ENCODE measurements at regions not wholly inside any gene's neighbourhood (a gene's known extent, or its start where the extent isn't known, plus 50 kb on each side); places are given as distances from the start of the nearest gene placed in this dataset.

- TF ChIP-seq, protein P1, sequence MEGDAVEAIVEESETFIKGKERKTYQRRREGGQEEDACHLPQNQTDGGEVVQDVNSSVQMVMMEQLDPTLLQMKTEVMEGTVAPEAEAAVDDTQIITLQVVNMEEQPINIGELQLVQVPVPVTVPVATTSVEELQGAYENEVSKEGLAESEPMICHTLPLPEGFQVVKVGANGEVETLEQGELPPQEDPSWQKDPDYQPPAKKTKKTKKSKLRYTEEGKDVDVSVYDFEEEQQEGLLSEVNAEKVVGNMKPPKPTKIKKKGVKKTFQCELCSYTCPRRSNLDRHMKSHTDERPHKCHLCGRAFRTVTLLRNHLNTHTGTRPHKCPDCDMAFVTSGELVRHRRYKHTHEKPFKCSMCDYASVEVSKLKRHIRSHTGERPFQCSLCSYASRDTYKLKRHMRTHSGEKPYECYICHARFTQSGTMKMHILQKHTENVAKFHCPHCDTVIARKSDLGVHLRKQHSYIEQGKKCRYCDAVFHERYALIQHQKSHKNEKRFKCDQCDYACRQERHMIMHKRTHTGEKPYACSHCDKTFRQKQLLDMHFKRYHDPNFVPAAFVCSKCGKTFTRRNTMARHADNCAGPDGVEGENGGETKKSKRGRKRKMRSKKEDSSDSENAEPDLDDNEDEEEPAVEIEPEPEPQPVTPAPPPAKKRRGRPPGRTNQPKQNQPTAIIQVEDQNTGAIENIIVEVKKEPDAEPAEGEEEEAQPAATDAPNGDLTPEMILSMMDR (IDR thresholded peaks at IDR 0.05; ENCODE audit: insufficient read depth, low read length, poor library complexity, severe bottlenecking), result no peak
- no peak overlapping the region for H3K4me3 ChIP-seq (ENCODE audit: low read depth, low read length)
- no peaks in the 10 kb centered on the region for H3K36me3 ChIP-seq (ENCODE audit: control insufficient read depth, insufficient read depth, low read length)
- H3K27me3 ChIP-seq (ENCODE audit: control insufficient read depth, insufficient read depth, low read length), result no peaks in the 10 kb centered on the region
- no peak for DNase-seq (ENCODE audit: low read depth)
Measured at GRCh38 chr5:116371935-116372334, 202.7 kb downstream of the SEMA6A start.

GRCh38 chr5:116371431-116371830 lies 203.2 kb downstream of the SEMA6A start:
- Histone ChIP-seq H3K4me3 (ENCODE audit: low read depth, low read length) (no peak overlapping the region), H3K36me3 (ENCODE audit: control insufficient read depth, insufficient read depth, low read length) (no peaks in the 10 kb centered on the region), H3K27me3 (ENCODE audit: control insufficient read depth, insufficient read depth, low read length) (no peaks in the 10 kb centered on the region)
- TF ChIP-seq, protein P1 (IDR thresholded peaks at IDR 0.05; ENCODE audit: insufficient read depth, low read length, poor library complexity, severe bottlenecking), result no peak
- DNase-seq (ENCODE audit: low read depth), result no peak

- H3K36me3 ChIP-seq (ENCODE audit: control insufficient read depth, insufficient read depth, low read length), result no peaks in the 10 kb centered on the region
- TF ChIP-seq, protein P1 (IDR thresholded peaks at IDR 0.05; ENCODE audit: insufficient read depth, low read length, poor library complexity, severe bottlenecking), result no peak
- DNase-seq (ENCODE audit: low read depth), result no peak
- H3K27me3 ChIP-seq (ENCODE audit: control insufficient read depth, insufficient read depth, low read length), result no peaks in the 10 kb centered on the region
- H3K4me3 ChIP-seq (ENCODE audit: low read depth, low read length), result no peak overlapping the region
Measured at GRCh38 chr5:116370886-116371285, 203.7 kb downstream of the SEMA6A start.

DNA sequence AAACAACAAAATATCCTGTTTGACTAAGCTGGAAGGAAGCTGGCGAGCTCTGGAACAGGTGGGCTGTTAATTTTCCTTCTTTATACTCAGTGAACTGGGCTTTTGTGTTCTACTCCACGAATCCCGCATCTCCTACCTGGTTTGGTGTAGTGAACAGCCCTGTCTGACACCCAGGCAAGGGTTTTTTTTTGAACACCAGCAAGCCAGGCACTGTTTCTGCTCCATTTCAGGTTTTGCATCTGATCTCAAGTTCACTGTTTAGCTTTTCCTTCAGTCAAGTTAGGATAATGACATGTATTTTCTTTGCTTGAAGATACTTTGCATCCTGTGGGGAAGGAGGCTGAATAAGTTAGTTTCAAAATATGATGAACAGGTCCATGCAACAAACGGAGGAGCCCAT lies 204.5 kb downstream of the SEMA6A start:
- no peak for DNase-seq (ENCODE audit: low read depth)
- H3K27me3 ChIP-seq (ENCODE audit: control insufficient read depth, insufficient read depth, low read length), result no peaks in the 10 kb centered on the region
- TF ChIP-seq, protein P1 (IDR thresholded peaks at IDR 0.05; ENCODE audit: insufficient read depth, low read length, poor library complexity, severe bottlenecking), result no peak
- no peaks in the 10 kb centered on the region for H3K36me3 ChIP-seq (ENCODE audit: control insufficient read depth, insufficient read depth, low read length)
- H3K4me3 ChIP-seq (ENCODE audit: low read depth, low read length), result no peak overlapping the region

DNA sequence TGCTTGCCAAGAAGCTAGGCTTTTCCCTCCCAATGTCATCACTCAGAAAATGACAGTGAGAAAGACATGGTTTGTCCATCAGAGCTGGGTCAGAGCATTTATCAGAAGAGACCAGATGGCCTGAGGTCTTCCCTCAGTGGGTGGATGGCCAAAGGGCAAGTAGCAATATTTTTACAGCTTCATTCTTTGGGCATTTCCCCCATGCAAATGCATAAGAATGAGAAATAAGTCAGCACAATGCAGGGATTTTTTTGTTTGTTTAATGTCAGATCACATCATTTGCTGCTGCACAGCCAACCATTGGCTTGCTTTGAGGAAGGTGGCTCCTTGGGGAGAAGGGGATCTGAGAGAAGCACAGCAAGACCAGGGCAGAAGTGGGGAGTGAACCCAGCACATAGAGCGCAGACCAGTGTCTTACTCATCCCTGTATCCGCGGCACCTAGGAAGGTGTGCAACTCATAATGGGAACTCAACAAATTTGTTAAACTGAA lies 209.6 kb downstream of the SEMA6A start:
- Histone ChIP-seq H3K4me3 (ENCODE audit: low read depth, low read length) (no peak overlapping the region), H3K36me3 (ENCODE audit: control insufficient read depth, insufficient read depth, low read length) (no peaks in the 10 kb centered on the region), H3K27me3 (ENCODE audit: control insufficient read depth, insufficient read depth, low read length) (peaks cover 6% of the 10 kb centered on the region)
- TF ChIP-seq, protein P1 (IDR thresholded peaks at IDR 0.05; ENCODE audit: insufficient read depth, low read length, poor library complexity, severe bottlenecking), result no peak
- DNase-seq (ENCODE audit: low read depth), result no peak

DNA sequence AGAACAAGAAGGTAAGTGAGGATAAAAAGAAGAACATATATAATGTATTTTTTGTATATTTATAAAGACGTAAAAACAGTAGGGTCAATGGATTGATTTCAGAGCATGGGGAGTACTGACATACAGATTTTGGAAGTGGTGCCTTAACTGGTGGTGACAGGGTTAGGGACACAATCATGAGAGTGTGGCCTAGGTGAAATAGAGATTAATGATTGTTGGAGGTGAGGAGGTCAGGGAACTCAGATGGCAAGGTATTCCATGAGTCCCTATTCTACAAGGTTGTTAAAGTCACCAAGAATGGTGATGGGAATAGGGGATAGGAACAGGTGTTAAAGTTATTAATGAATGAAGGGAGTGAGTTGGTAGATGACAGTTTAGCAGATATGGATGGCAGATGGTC lies 210.8 kb downstream of the SEMA6A start:
- H3K36me3 ChIP-seq (ENCODE audit: control insufficient read depth, insufficient read depth, low read length), result no peaks in the 10 kb centered on the region

More for the DNA sequence above, 210.8 kb downstream of the SEMA6A start:
- Histone ChIP-seq H3K4me3 (ENCODE audit: low read depth, low read length) (no peak overlapping the region), H3K27me3 (ENCODE audit: control insufficient read depth, insufficient read depth, low read length) (peaks cover 6% of the 10 kb centered on the region)
- TF ChIP-seq, protein P1 (IDR thresholded peaks at IDR 0.05; ENCODE audit: insufficient read depth, low read length, poor library complexity, severe bottlenecking), result no peak
- DNase-seq (ENCODE audit: low read depth), result no peak

All from kidney epithelial cell (primary cell).